HEK293T (cell line): ENCODE measurements at regions not wholly inside any gene's neighbourhood (a gene's known extent, or its start where the extent isn't known, plus 50 kb on each side); places are given as distances from the start of the nearest gene placed in this dataset.

Experiments used
- CTCF ChIA-PET: fragments of 350-600 bp; formaldehyde crosslinking; extraction: SDS; loops from one replicate; lab custom pipeline; 2021; ENCODE audit warnings: antibody characterized with exemption, inconsistent platforms; lab: Yijun Ruan, JAX
- POLR2A ChIA-PET: fragments of 350-600 bp; formaldehyde crosslinking; extraction: SDS; loops from one replicate; lab custom pipeline; 2020; ENCODE audit warnings: antibody characterized with exemption, inconsistent platforms; lab: Yijun Ruan, JAX
- DNase-seq: peaks from one replicate; pipeline ENCODE4 v3.0.0; 2012; ENCODE audit warnings: mixed read lengths; ENCODE audit errors: extremely low spot score
- ARNT ChIP-seq: fragments of 450-650 bp; IDR thresholded peaks from 2 replicates; pipeline ENCODE4 v1.6.1; 2017; ENCODE audit warnings: mild to moderate bottlenecking
- BHLHE40 ChIP-seq: fragments of 450-650 bp; IDR thresholded peaks from 2 replicates; pipeline ENCODE4 v1.6.1; 2016; ENCODE audit warnings: mild to moderate bottlenecking, moderate library complexity, borderline replicate concordance
- CTBP1 ChIP-seq: fragments of 450-650 bp; IDR thresholded peaks from 2 replicates; pipeline ENCODE4 v1.6.1; 2016; ENCODE audit warnings: borderline replicate concordance
- ELF4 ChIP-seq: fragments of 450-650 bp; IDR thresholded peaks from 2 replicates; pipeline ENCODE4 v1.6.1; 2017; ENCODE audit warnings: antibody characterized with exemption
- FOXA1 ChIP-seq: fragments of 450-650 bp; IDR thresholded peaks from 2 replicates; pipeline ENCODE4 v1.6.1; 2016; ENCODE audit warnings: mild to moderate bottlenecking
- FOXK2 ChIP-seq: fragments of 450-650 bp; IDR thresholded peaks from 2 replicates; pipeline ENCODE4 v1.6.1; 2016; ENCODE audit warnings: mild to moderate bottlenecking
- FOXM1 ChIP-seq: fragments of 450-650 bp; IDR thresholded peaks from 2 replicates; pipeline ENCODE4 v1.6.1; 2017; ENCODE audit warnings: mild to moderate bottlenecking, borderline replicate concordance
- HDGF ChIP-seq: fragments of 450-650 bp; IDR thresholded peaks from 2 replicates; pipeline ENCODE4 v1.6.1; 2017; ENCODE audit warnings: antibody characterized with exemption, borderline replicate concordance
- L3MBTL2 ChIP-seq: fragments of 450-650 bp; conservative IDR thresholded peaks from 2 replicates; pipeline ENCODE4 v1.6.1; 2016; ENCODE audit warnings: mild to moderate bottlenecking
- LEF1 ChIP-seq: fragments of 450-650 bp; IDR thresholded peaks from 2 replicates; pipeline ENCODE4 v1.6.1; 2017; ENCODE audit warnings: mild to moderate bottlenecking, borderline replicate concordance
- NFRKB ChIP-seq: fragments of 450-650 bp; IDR thresholded peaks from 2 replicates; pipeline ENCODE4 v1.6.1; 2016; ENCODE audit warnings: mild to moderate bottlenecking, moderate library complexity
- PKNOX1 ChIP-seq: fragments of 450-650 bp; IDR thresholded peaks from 2 replicates; pipeline ENCODE4 v1.6.1; 2016
- SP1 ChIP-seq: fragments of 450-650 bp; IDR thresholded peaks from 2 replicates; pipeline ENCODE4 v1.6.1; 2017
- SUZ12 ChIP-seq: fragments of 450-650 bp; IDR thresholded peaks from 2 replicates; pipeline ENCODE4 v1.6.1; 2016; ENCODE audit warnings: mild to moderate bottlenecking
- TARDBP ChIP-seq: fragments of 450-650 bp; IDR thresholded peaks from 2 replicates; pipeline ENCODE4 v1.6.1; 2016
- ZNF384 ChIP-seq: fragments of 450-650 bp; IDR thresholded peaks from 2 replicates; pipeline ENCODE4 v1.6.1; 2016

GRCh38 chr11:31997955-31998354, 92.9 kb upstream of the RCN1 start:
- CTCF ChIA-PET, result no interaction called here
- no peak for DNase-seq
- TF ChIP-seq NFRKB, result no peak
- TF ChIP-seq CTBP1, result no peak
- no peak for TF ChIP-seq FOXK2
- TF ChIP-seq HDGF, result no peak
- no peak for TF ChIP-seq SUZ12
- no peak for TF ChIP-seq SP1
- no peak for TF ChIP-seq FOXM1
- no peak for TF ChIP-seq ZNF384
- TF ChIP-seq FOXA1, result no peak
- TF ChIP-seq L3MBTL2, result no peak
- no peak for TF ChIP-seq TARDBP
- TF ChIP-seq PKNOX1, result no peak
- TF ChIP-seq ARNT, result no peak
- no peak for TF ChIP-seq LEF1
- no peak for TF ChIP-seq ELF4
- TF ChIP-seq BHLHE40, result no peak
- POLR2A ChIA-PET, result no interaction called here

GRCh38 chr11:31996159-31996881, 94.6 kb upstream of the RCN1 start:
- ChIA-PET CTCF (no interaction called here), POLR2A (no interaction called here)
- no peak for DNase-seq
- TF ChIP-seq FOXA1 (no peak), NFRKB (no peak), ZNF384 (no peak), FOXM1 (no peak), TARDBP (no peak), CTBP1 (no peak), FOXK2 (no peak), HDGF (no peak), LEF1 (no peak), BHLHE40 (no peak)

- ChIA-PET POLR2A (no interaction called here), CTCF (no interaction called here)
- no peak for DNase-seq
- TF ChIP-seq CTBP1 (no peak), FOXA1 (no peak), PKNOX1 (no peak), TARDBP (no peak), FOXK2 (no peak), ZNF384 (no peak), HDGF (no peak), LEF1 (no peak), BHLHE40 (no peak), SP1 (no peak)
Measured at GRCh38 chr11:31995525-31996094, 95.3 kb upstream of the RCN1 start.

- TF ChIP-seq L3MBTL2, result no peak
- no peak for TF ChIP-seq NFRKB
- no peak for TF ChIP-seq LEF1
- no peak for TF ChIP-seq ZNF384
- no peak for TF ChIP-seq ELF4
- TF ChIP-seq ARNT, result no peak
- no peak for TF ChIP-seq FOXA1
- no peak for TF ChIP-seq TARDBP
- TF ChIP-seq SUZ12, result no peak
- TF ChIP-seq BHLHE40, result no peak
- TF ChIP-seq SP1, result no peak
- TF ChIP-seq PKNOX1, result no peak
- TF ChIP-seq FOXK2, result no peak
- no peak for TF ChIP-seq HDGF
- no peak for TF ChIP-seq CTBP1
- TF ChIP-seq FOXM1, result no peak
- ChIA-PET CTCF (no interaction called here), POLR2A (no interaction called here)
- DNase-seq, result no peak
Measured at GRCh38 chr11:31995032-31995431, 95.8 kb upstream of the RCN1 start.

- DNase-seq, result no peak
- TF ChIP-seq ZNF384, result no peak
- no peak for TF ChIP-seq BHLHE40
- no peak for TF ChIP-seq TARDBP
- TF ChIP-seq ARNT, result no peak
- no peak for TF ChIP-seq PKNOX1
- TF ChIP-seq FOXK2, result no peak
- no peak for TF ChIP-seq ELF4
- TF ChIP-seq LEF1, result no peak
- TF ChIP-seq CTBP1, result no peak
- no peak for TF ChIP-seq FOXA1
- no peak for TF ChIP-seq SUZ12
- no peak for TF ChIP-seq L3MBTL2
- no peak for TF ChIP-seq FOXM1
- CTCF ChIA-PET, result no interaction called here
- POLR2A ChIA-PET, result no interaction called here
Measured at GRCh38 chr11:31987118-31988005, 103.5 kb upstream of the RCN1 start.
